ENCODE measurements at regions not wholly inside any gene's neighbourhood (a gene's known extent, or its start where the extent isn't known, plus 50 kb on each side); places are given as distances from the start of the nearest gene placed in this dataset.

GRCh38 chr12:131351319-131352028, 359.4 kb upstream of the SFSWAP start:
- 77 to 88% (median 85%) methylated on average over 4 to 5 of the region's 5 CpGs for WGBS, 4 donors
- Histone ChIP-seq H3K4me1 (replicated peaks in 1 of 2) (peaks cover 0 to 3% of the 10 kb centered on the region in 2 donors), H3K36me3 (replicated peaks in 1 of 2) (no peaks in the 10 kb centered on the region), H3K9me3 (replicated peaks in 1 of 3) (no peaks in the 10 kb centered on the region), H3K27me3 (no peaks in the 10 kb centered on the region), H3K27ac (no peak overlapping the region), H3K4me3 (no peak overlapping the region)
- intact Hi-C loops (cut with DNase I) = no loop called here
- TF ChIP-seq CTCF (IDR thresholded peaks at IDR 0.05) (no peak), POLR2A (IDR thresholded peaks at IDR 0.05) (no peak)
- DNase-seq = no peak

GRCh38 chr12:131352296-131352900, 358.5 kb upstream of the SFSWAP start:
- Histone ChIP-seq H3K4me3 (no peak overlapping the region), H3K4me1 (replicated peaks in 1 of 2) (peaks cover 0 to 3% of the 10 kb centered on the region in 2 donors), H3K36me3 (replicated peaks in 1 of 2) (no peaks in the 10 kb centered on the region), H3K27me3 (no peaks in the 10 kb centered on the region), H3K27ac (no peak overlapping the region), H3K9me3 (replicated peaks in 1 of 3) (no peaks in the 10 kb centered on the region)
- no peak for DNase-seq
- intact Hi-C loops (cut with DNase I) = no loop called here
- TF ChIP-seq POLR2A (IDR thresholded peaks at IDR 0.05) (no peak), CTCF (IDR thresholded peaks at IDR 0.05) (no peak)
- 87 to 95% (median 93%) methylated on average over 14 to 21 of the region's 21 CpGs for WGBS, 4 donors

- no peak for TF ChIP-seq CTCF (IDR thresholded peaks at IDR 0.05)
- no peak for TF ChIP-seq POLR2A (IDR thresholded peaks at IDR 0.05)
- WGBS, 4 donors = 56 to 76% (median 73%) methylated on average over 2 of the region's 2 CpGs
- intact Hi-C loops (cut with DNase I) = no loop called here
- DNase-seq = no peak
- no peak overlapping the region for H3K27ac ChIP-seq
- no peaks in the 10 kb centered on the region for H3K9me3 ChIP-seq (replicated peaks in 1 of 3)
- no peak overlapping the region for H3K4me3 ChIP-seq
- peaks cover 0 to 3% of the 10 kb centered on the region in 2 donors for H3K4me1 ChIP-seq (replicated peaks in 1 of 2)
- H3K36me3 ChIP-seq (replicated peaks in 1 of 2) = no peaks in the 10 kb centered on the region
- H3K27me3 ChIP-seq = no peaks in the 10 kb centered on the region
These were observed 357.5 kb upstream of the SFSWAP start for GRCh38 chr12:131353376-131353775.

GRCh38 chr12:131353826-131354225, 357.1 kb upstream of the SFSWAP start:
- no peaks in the 10 kb centered on the region for H3K36me3 ChIP-seq (replicated peaks in 1 of 2)
- intact Hi-C loops (cut with DNase I) = no loop called here
- WGBS, 4 donors = 61 to 70% (median 67%) methylated on average over 3 to 6 of the region's 6 CpGs
- H3K9me3 ChIP-seq (replicated peaks in 1 of 3) = no peaks in the 10 kb centered on the region
- H3K27me3 ChIP-seq = no peaks in the 10 kb centered on the region
- H3K4me3 ChIP-seq = no peak overlapping the region
- DNase-seq = no peak
- no peak overlapping the region for H3K27ac ChIP-seq
- H3K4me1 ChIP-seq (replicated peaks in 1 of 2) = peaks cover 0 to 3% of the 10 kb centered on the region in 2 donors
- TF ChIP-seq POLR2A (IDR thresholded peaks at IDR 0.05) = no peak
- no peak for TF ChIP-seq CTCF (IDR thresholded peaks at IDR 0.05)

Measured in adrenal gland (tissue), 9 donors.